Fibroblast of lung (primary cell): ENCODE measurements at regions not wholly inside any gene's neighbourhood (a gene's known extent, or its start where the extent isn't known, plus 50 kb on each side); places are given as distances from the start of the nearest gene placed in this dataset.

Experiments used
- DNase-seq, 2 donors: peaks; one replicate each; pipeline versions ENCODE4 v3.0.0 to v3.0.0-alpha.2; 2010; ENCODE audit warnings: low read depth in 2 of 2
- H2AFZ ChIP-seq: 2 replicates; pipeline ENCODE4 v1.5.1; 2012; ENCODE audit warnings: low read length, control low read depth, inconsistent platforms
- H3K27ac ChIP-seq: 2 replicates; pipeline ENCODE4 v1.5.1; 2011; ENCODE audit warnings: low read length, control low read depth; ENCODE audit not compliant: insufficient read depth
- H3K27me3 ChIP-seq: 2 replicates; pipeline ENCODE4 v1.5.1; 2011; ENCODE audit warnings: mild to moderate bottlenecking, low read length; ENCODE audit not compliant: control insufficient read depth, insufficient read depth
- H3K36me3 ChIP-seq: 2 replicates; pipeline ENCODE4 v1.5.1; 2011; ENCODE audit warnings: low read length; ENCODE audit not compliant: control insufficient read depth, insufficient read depth
- H3K4me1 ChIP-seq: 2 replicates; pipeline ENCODE4 v1.5.1; 2011; ENCODE audit warnings: low read length; ENCODE audit not compliant: control insufficient read depth, insufficient read depth; ENCODE audit errors: extremely low read depth
- H3K4me2 ChIP-seq: 2 replicates; pipeline ENCODE4 v1.5.1; 2011; ENCODE audit warnings: low read length, control low read depth; ENCODE audit not compliant: insufficient read depth; ENCODE audit errors: extremely low read depth
- H3K4me3 ChIP-seq, 4 experiments: fragments of 200-600 bp in 1 of 4; sonication (generic) in 1 of 4; replicated peaks in 1 of 4; 2 replicates each; pipeline ENCODE4 v1.5.1; 2011 to 2016; ENCODE audit warnings: low read length in 4 of 4, low read depth in 3 of 4, mild to moderate bottlenecking in 3 of 4, control low read depth in 2 of 4, inconsistent platforms in 1 of 4, mixed read lengths in 1 of 4; ENCODE audit not compliant: insufficient read depth in 1 of 4; ENCODE audit errors: control extremely low read depth in 1 of 4
- H3K79me2 ChIP-seq: 2 replicates; pipeline ENCODE4 v1.5.1; 2012; ENCODE audit warnings: mild to moderate bottlenecking, low read length, inconsistent platforms; ENCODE audit not compliant: control insufficient read depth, insufficient read depth
- H3K9ac ChIP-seq: 2 replicates; pipeline ENCODE4 v1.5.1; 2011; ENCODE audit warnings: mild to moderate bottlenecking, low read length, control low read depth; ENCODE audit not compliant: insufficient read depth
- H3K9me3 ChIP-seq: 2 replicates; pipeline ENCODE4 v1.5.1; 2012; ENCODE audit warnings: low read depth, low read length; ENCODE audit not compliant: control insufficient read depth, insufficient read depth
- H4K20me1 ChIP-seq: 2 replicates; pipeline ENCODE4 v1.5.1; 2011; ENCODE audit warnings: low read length; ENCODE audit not compliant: control insufficient read depth, insufficient read depth; ENCODE audit errors: extremely low read depth
- EZH2 ChIP-seq: IDR thresholded peaks from 2 replicates; pipeline ENCODE4 v1.5.1; 2012; ENCODE audit warnings: low read length, control low read depth, mild to moderate bottlenecking; ENCODE audit errors: missing control alignments
- TF ChIP-seq, protein P1 (sequence below), 2 donors: IDR thresholded peaks in 1 of 2; conservative IDR thresholded peaks in 1 of 2; 1 replicate in 1 of 2; 2 replicates in 1 of 2; pipeline ENCODE4 v1.5.1; 2011 to 2012; ENCODE audit warnings: low read length in 2 of 2, control low read depth in 1 of 2, inconsistent platforms in 1 of 2, low read depth in 1 of 2, mild to moderate bottlenecking in 1 of 2

DNA sequence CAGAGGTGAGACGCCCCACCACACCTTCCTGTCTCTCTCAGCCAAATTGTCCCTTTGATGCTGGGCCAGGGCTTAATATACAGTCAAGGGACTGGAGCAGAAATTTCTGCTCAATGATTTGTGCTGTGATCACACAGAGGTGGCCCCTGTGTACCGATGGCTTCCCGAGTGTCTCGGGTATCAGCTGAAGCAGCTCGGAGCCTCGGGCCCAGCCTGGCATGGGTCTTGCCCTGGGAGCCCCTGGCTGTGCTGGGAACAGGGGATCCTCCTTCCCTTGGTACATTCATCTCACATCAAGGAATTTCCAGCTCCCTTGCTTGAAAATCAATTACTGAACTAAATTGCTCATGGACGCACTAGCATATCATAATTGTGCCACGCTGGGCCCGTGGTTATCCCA, 148.8 kb upstream of the C1orf174 start:
- no peak overlapping the region for H3K27ac ChIP-seq
- H2AFZ ChIP-seq = no peak overlapping the region
- no peaks in the 10 kb centered on the region for H3K27me3 ChIP-seq
- no peaks in the 10 kb centered on the region for H3K36me3 ChIP-seq
- H4K20me1 ChIP-seq = no peaks in the 10 kb centered on the region
- H3K9ac ChIP-seq = no peak overlapping the region
- no peaks in the 10 kb centered on the region for H3K79me2 ChIP-seq
- TF ChIP-seq EZH2 = no peak
- TF ChIP-seq, protein P1, sequence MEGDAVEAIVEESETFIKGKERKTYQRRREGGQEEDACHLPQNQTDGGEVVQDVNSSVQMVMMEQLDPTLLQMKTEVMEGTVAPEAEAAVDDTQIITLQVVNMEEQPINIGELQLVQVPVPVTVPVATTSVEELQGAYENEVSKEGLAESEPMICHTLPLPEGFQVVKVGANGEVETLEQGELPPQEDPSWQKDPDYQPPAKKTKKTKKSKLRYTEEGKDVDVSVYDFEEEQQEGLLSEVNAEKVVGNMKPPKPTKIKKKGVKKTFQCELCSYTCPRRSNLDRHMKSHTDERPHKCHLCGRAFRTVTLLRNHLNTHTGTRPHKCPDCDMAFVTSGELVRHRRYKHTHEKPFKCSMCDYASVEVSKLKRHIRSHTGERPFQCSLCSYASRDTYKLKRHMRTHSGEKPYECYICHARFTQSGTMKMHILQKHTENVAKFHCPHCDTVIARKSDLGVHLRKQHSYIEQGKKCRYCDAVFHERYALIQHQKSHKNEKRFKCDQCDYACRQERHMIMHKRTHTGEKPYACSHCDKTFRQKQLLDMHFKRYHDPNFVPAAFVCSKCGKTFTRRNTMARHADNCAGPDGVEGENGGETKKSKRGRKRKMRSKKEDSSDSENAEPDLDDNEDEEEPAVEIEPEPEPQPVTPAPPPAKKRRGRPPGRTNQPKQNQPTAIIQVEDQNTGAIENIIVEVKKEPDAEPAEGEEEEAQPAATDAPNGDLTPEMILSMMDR (conservative IDR thresholded peaks at IDR 0.05 in 1 of 2, IDR thresholded peaks at IDR 0.05 in 1 of 2; ENCODE audit: low read depth in 1 of 2, low read length in 2 of 2) = no peak
- no peaks in the 10 kb centered on the region for H3K4me1 ChIP-seq
- no peak overlapping the region for H3K4me3 ChIP-seq
- no peak overlapping the region for H3K4me2 ChIP-seq
- no peak for DNase-seq
- no peaks in the 10 kb centered on the region for H3K9me3 ChIP-seq

DNA sequence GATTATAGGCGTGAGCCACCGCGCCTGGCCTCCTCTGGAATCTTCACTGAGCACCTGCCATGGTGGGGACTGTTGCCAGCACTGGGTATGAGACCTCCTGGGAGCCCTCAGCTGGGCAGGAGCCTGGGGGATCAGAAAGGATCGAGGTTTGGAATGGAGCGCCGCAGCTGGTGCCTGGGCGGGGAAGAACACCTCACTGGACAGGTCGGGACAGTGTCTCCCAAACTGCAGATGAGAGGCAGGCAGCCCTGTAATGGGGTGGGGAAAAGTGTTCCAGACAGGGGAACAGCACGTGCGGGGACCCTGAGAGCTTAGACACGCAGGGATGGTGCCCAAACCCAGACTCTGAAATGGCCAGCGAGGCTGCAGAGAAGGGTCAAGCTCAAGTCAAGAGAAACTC, 150.9 kb upstream of the C1orf174 start:
- H3K9me3 ChIP-seq = no peaks in the 10 kb centered on the region
- no peaks in the 10 kb centered on the region for H3K27me3 ChIP-seq
- no peak overlapping the region for H3K4me3 ChIP-seq
- H3K79me2 ChIP-seq = no peaks in the 10 kb centered on the region
- H3K27ac ChIP-seq = no peak overlapping the region
- no peak overlapping the region for H3K9ac ChIP-seq
- no peak overlapping the region for H2AFZ ChIP-seq
- H4K20me1 ChIP-seq = no peaks in the 10 kb centered on the region
- no peak overlapping the region for H3K4me2 ChIP-seq
- DNase-seq = no peak
- H3K4me1 ChIP-seq = no peaks in the 10 kb centered on the region
- TF ChIP-seq, protein P1 (conservative IDR thresholded peaks at IDR 0.05 in 1 of 2, IDR thresholded peaks at IDR 0.05 in 1 of 2; ENCODE audit: low read depth in 1 of 2, low read length in 2 of 2) = no peak
- no peak for TF ChIP-seq EZH2
- H3K36me3 ChIP-seq = no peaks in the 10 kb centered on the region

DNA sequence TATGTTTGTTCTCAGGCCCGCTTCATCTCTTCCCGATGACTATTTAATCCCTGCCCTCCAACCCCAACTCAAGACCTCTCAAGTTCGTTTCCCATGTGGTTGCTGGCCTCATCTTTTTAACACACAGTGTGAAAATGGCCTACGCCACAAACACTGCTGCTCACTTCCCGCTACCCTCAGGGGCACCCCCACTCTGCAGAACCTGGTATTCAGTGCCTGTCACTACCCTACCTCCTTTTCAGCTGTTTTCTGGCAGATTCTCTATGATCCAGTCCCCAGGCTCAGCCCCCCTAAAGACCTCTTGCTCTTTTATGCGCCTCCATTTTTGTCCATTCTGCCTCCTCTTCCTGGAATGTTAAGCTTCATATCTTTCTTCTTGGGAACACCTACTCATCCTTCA, 152.6 kb upstream of the C1orf174 start:
- Histone ChIP-seq H3K79me2 (no peaks in the 10 kb centered on the region), H4K20me1 (no peaks in the 10 kb centered on the region), H3K9me3 (no peaks in the 10 kb centered on the region), H3K9ac (no peak overlapping the region), H3K4me3 (no peak overlapping the region), H3K4me1 (no peaks in the 10 kb centered on the region), H3K4me2 (no peak overlapping the region), H2AFZ (no peak overlapping the region), H3K36me3 (no peaks in the 10 kb centered on the region), H3K27ac (no peak overlapping the region), H3K27me3 (no peaks in the 10 kb centered on the region)
- no peak for DNase-seq
- TF ChIP-seq, protein P1 (conservative IDR thresholded peaks at IDR 0.05 in 1 of 2, IDR thresholded peaks at IDR 0.05 in 1 of 2; ENCODE audit: low read depth in 1 of 2, low read length in 2 of 2) = no peak
- no peak for TF ChIP-seq EZH2
